GM21390 (cell line): ENCODE measurements at regions not wholly inside any gene's neighbourhood (a gene's known extent, or its start where the extent isn't known, plus 50 kb on each side); places are given as distances from the start of the nearest gene placed in this dataset.
"Not testable (repeated sequence)": the region's sequence is repeated elsewhere in the genome, so short reads cannot be mapped to it uniquely, and the experiment has no call there.

ENCODE experiments used
- ATAC-seq: cut with Tn5 transposase; IDR thresholded peaks from one replicate; pipeline ENCODE4 v1.9.1; 2021; ENCODE audit not compliant: unreplicated experiment

GRCh38 chr2:7420530-7420929, 503.3 kb downstream of the RNF144A start:
- ATAC-seq: no peak

- ATAC-seq: no peak
These were observed 507.3 kb downstream of the RNF144A start for GRCh38 chr2:7424481-7424880.

- no peak for ATAC-seq
These were observed 510.3 kb downstream of the RNF144A start for GRCh38 chr2:7427293-7428060.

- no peak for ATAC-seq
These were observed 511.4 kb downstream of the RNF144A start for GRCh38 chr2:7428454-7429204.

- no peak for ATAC-seq
These were observed 512.5 kb downstream of the RNF144A start for GRCh38 chr2:7429733-7430132.

- ATAC-seq: peak; percentile 11
These were observed 513.2 kb downstream of the RNF144A start for GRCh38 chr2:7430421-7430868.

- peak; percentile 57 for ATAC-seq
These were observed 513.8 kb downstream of the RNF144A start for GRCh38 chr2:7430869-7431641.

GRCh38 chr2:7432436-7432835, 515.2 kb downstream of the RNF144A start:
- ATAC-seq: no peak

GRCh38 chr2:7436096-7436906, 519.1 kb downstream of the RNF144A start:
- no peak for ATAC-seq

GRCh38 chr2:7437141-7437540, 519.9 kb downstream of the RNF144A start:
- ATAC-seq: no peak

- ATAC-seq: no peak
These were observed 520.8 kb downstream of the RNF144A start for GRCh38 chr2:7437716-7438632.

- ATAC-seq: no peak
These were observed 521.6 kb downstream of the RNF144A start for GRCh38 chr2:7438855-7439254.

GRCh38 chr2:7440977-7441376, 523.8 kb downstream of the RNF144A start:
- ATAC-seq: no peak

- not testable (repeated sequence) for ATAC-seq
These were observed 524.6 kb downstream of the RNF144A start for GRCh38 chr2:7441841-7442240.

- ATAC-seq: no peak
These were observed 527.4 kb downstream of the RNF144A start for GRCh38 chr2:7444626-7445025.

GRCh38 chr2:7448578-7449264, 531.5 kb downstream of the RNF144A start:
- no peak for ATAC-seq

GRCh38 chr2:7449298-7449697, 532.1 kb downstream of the RNF144A start:
- ATAC-seq: no peak

- ATAC-seq: no peak
These were observed 533.1 kb downstream of the RNF144A start for GRCh38 chr2:7450188-7450832.

GRCh38 chr2:7450833-7451190, 533.6 kb downstream of the RNF144A start:
- no peak for ATAC-seq
